ENCODE measurements at regions not wholly inside any gene's neighbourhood (a gene's known extent, or its start where the extent isn't known, plus 50 kb on each side); places are given as distances from the start of the nearest gene placed in this dataset.

GRCh38 chr17:54813896-54814295 lies 86.8 kb upstream of the TOM1L1 start:
- TF ChIP-seq CTCF (IDR thresholded peaks at IDR 0.05; ENCODE audit: unreplicated experiment) = no peak
- Mint-ChIP-seq H3K9me3 (ENCODE audit: unreplicated experiment) (no peaks in the 10 kb centered on the region), H3K27ac (ENCODE audit: unreplicated experiment) (no peak overlapping the region), H3K36me3 (ENCODE audit: low read depth, unreplicated experiment) (no peaks in the 10 kb centered on the region), H3K4me1 (ENCODE audit: unreplicated experiment) (peaks cover 8% of the 10 kb centered on the region), H3K4me3 (ENCODE audit: unreplicated experiment) (no peak overlapping the region), H3K27me3 (ENCODE audit: unreplicated experiment) (no peaks in the 10 kb centered on the region)
- DNase-seq (ENCODE audit: low spot score) = no peak

- Mint-ChIP-seq H3K9me3 (ENCODE audit: unreplicated experiment) (no peaks in the 10 kb centered on the region), H3K4me3 (ENCODE audit: unreplicated experiment) (no peak overlapping the region), H3K4me1 (ENCODE audit: unreplicated experiment) (peaks cover 8% of the 10 kb centered on the region), H3K36me3 (ENCODE audit: low read depth, unreplicated experiment) (no peaks in the 10 kb centered on the region), H3K27ac (ENCODE audit: unreplicated experiment) (no peak overlapping the region), H3K27me3 (ENCODE audit: unreplicated experiment) (no peaks in the 10 kb centered on the region)
- no peak for DNase-seq (ENCODE audit: low spot score)
- no peak for TF ChIP-seq CTCF (IDR thresholded peaks at IDR 0.05; ENCODE audit: unreplicated experiment)
Measured at GRCh38 chr17:54814371-54814770, 86.3 kb upstream of the TOM1L1 start.

- no peak for DNase-seq (ENCODE audit: low spot score)
- H3K4me1 Mint-ChIP-seq (ENCODE audit: unreplicated experiment) = no peaks in the 10 kb centered on the region
- H3K4me3 Mint-ChIP-seq (ENCODE audit: unreplicated experiment) = no peak overlapping the region
- H3K27ac Mint-ChIP-seq (ENCODE audit: unreplicated experiment) = no peak overlapping the region
- no peaks in the 10 kb centered on the region for H3K27me3 Mint-ChIP-seq (ENCODE audit: unreplicated experiment)
- TF ChIP-seq CTCF (IDR thresholded peaks at IDR 0.05; ENCODE audit: unreplicated experiment) = no peak
- no peaks in the 10 kb centered on the region for H3K36me3 Mint-ChIP-seq (ENCODE audit: low read depth, unreplicated experiment)
- H3K9me3 Mint-ChIP-seq (ENCODE audit: unreplicated experiment) = no peaks in the 10 kb centered on the region
Measured at GRCh38 chr17:54834086-54834485, 66.6 kb upstream of the TOM1L1 start.

DNA sequence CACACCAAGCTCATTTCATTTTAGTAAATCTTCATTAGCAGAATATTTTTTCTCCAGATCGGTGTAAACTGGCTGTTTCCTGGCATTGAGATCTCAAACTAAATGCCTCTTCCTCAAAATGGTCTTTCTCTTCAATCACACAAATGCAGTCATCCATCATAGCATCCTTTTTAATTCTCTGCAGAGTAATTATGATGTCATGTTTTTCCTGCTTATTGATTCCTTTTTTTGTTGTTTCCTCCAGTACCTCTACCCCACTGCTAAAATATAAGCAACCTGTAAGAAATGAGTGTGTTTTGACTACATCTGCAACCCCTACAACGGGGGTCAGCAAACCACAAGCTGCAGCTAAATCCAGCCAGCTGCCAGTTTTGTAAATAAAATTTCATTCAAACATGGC lies 65.6 kb upstream of the TOM1L1 start:
- no peaks in the 10 kb centered on the region for H3K27me3 Mint-ChIP-seq (ENCODE audit: unreplicated experiment)
- H3K4me1 Mint-ChIP-seq (ENCODE audit: unreplicated experiment) = no peaks in the 10 kb centered on the region
- no peak overlapping the region for H3K4me3 Mint-ChIP-seq (ENCODE audit: unreplicated experiment)
- no peak for TF ChIP-seq CTCF (IDR thresholded peaks at IDR 0.05; ENCODE audit: unreplicated experiment)
- H3K9me3 Mint-ChIP-seq (ENCODE audit: unreplicated experiment) = no peaks in the 10 kb centered on the region
- no peaks in the 10 kb centered on the region for H3K36me3 Mint-ChIP-seq (ENCODE audit: low read depth, unreplicated experiment)
- no peak overlapping the region for H3K27ac Mint-ChIP-seq (ENCODE audit: unreplicated experiment)
- DNase-seq (ENCODE audit: low spot score) = no peak

DNA sequence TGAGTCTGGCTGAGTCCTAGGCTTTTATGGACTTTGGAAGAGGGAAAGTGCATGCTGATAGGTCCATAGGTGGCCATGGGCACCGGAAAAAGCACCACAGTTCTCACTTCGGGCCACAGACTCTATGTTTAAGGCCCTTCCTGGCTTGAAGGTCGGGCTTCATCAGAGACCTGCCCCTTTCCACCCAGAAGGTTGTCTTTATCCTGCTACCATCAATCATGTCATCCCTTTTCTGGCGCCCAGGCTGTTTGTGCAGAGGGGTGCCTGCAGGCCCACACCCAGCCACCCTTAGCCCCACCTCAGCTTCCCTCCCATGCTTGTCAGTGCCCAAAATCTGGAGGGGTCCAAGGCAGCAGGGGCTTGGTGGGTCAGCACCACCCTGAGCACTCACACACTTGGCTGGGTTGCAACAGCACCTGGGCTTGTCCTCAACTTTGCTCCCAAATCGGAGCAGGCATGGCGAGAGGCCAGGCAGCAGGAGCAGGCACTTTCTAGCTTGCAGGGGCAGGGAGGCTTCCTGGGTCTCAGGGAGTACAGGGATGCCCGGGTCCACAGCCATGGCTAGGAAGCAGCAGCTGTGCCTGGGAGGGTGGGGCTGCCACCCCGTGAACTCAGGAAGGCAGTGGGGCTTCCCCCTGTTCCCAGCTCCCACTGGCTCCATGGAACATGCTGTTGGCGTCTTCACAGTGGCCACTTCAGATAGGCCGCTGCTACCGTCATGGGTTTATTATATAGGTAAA lies 63.8 kb upstream of the TOM1L1 start:
- Mint-ChIP-seq H3K36me3 (ENCODE audit: low read depth, unreplicated experiment) (no peaks in the 10 kb centered on the region), H3K27me3 (ENCODE audit: unreplicated experiment) (no peaks in the 10 kb centered on the region), H3K27ac (ENCODE audit: unreplicated experiment) (no peak overlapping the region), H3K9me3 (ENCODE audit: unreplicated experiment) (no peaks in the 10 kb centered on the region), H3K4me1 (ENCODE audit: unreplicated experiment) (no peaks in the 10 kb centered on the region), H3K4me3 (ENCODE audit: unreplicated experiment) (no peak overlapping the region)
- DNase-seq (ENCODE audit: low spot score) = no peak
- TF ChIP-seq CTCF (IDR thresholded peaks at IDR 0.05; ENCODE audit: unreplicated experiment) = no peak

All from endothelial cell (in vitro differentiated cells).